Stomach (tissue), 4 donors: ENCODE measurements at regions not wholly inside any gene's neighbourhood (a gene's known extent, or its start where the extent isn't known, plus 50 kb on each side); places are given as distances from the start of the nearest gene placed in this dataset.

Source experiments
- CTCF ChIP-seq, 7 experiments: fragments of 450-650 bp in 4 of 7; fragments of 200-600 bp in 3 of 7; sonication (generic) in 3 of 7; IDR thresholded peaks; one replicate each; pipeline ENCODE4 v1.5.1; 2016 to 2019; ENCODE audit warnings: antibody characterized with exemption in 7 of 7, control low read depth in 2 of 7, mild to moderate bottlenecking in 1 of 7
- POLR2AphosphoS5 ChIP-seq, 3 donors: sonication (generic); formaldehyde crosslinking; IDR thresholded peaks; one replicate each; pipeline ENCODE4 v1.6.1; 2016; ENCODE audit warnings: antibody characterized with exemption in 3 of 3

GRCh38 chrX:77003530-77003929, 443.7 kb upstream of the FGF16 start:
- TF ChIP-seq POLR2AphosphoS5 (IDR thresholded peaks at IDR 0.05) = no peak
- TF ChIP-seq CTCF (IDR thresholded peaks at IDR 0.05) = no peak
